ENCODE measurements at regions not wholly inside any gene's neighbourhood (a gene's known extent, or its start where the extent isn't known, plus 50 kb on each side); places are given as distances from the start of the nearest gene placed in this dataset.
"Not testable (repeated sequence)": the region's sequence is repeated elsewhere in the genome, so short reads cannot be mapped to it uniquely, and the experiment has no call there.

DNA sequence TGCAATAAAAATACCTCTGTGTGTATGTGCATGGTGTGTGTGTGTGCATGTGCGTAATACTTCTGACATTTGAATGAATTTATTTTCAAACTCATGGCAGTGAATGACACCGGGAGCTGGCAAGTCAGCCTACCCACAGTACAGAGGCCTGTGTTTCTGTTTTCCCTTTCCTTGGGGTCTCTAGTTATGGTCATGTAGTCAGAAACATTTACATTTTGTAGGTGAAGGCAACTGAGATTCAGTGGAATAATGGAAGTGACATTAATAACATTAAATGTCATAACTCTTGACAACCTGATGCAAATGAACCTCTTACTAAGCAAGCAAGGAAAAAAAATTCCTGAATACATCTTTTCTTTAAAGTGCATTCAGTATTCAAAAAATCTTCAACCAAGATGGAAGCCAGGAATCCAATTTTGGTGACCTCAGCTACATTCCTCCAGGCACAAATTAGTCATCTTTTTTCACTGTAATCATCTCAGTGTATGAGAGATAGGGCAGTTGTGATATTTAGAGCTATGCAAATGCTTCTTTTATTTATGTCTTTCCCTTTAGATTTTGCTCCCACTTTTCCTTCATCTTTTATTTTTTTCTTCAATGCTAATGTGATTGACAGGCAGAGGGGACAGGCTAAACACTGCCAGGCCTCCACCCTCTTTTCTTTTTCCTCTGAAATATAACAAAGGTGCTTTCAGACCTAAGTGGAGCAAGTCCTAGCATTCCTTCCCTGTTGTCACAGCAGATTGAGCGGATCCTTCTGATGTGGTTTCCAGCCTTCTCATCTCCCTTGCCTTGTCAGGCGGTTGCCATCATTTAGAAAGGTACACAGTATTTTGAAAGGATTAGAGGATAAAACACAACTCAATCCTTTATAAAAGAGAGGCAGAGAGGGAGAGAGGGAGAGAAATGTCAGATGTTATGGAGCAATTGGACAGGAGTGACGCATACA is 569.8 kb upstream of the ADAMTS16 start:
- DNase-seq (ENCODE audit: low read depth) = no peak

DNA sequence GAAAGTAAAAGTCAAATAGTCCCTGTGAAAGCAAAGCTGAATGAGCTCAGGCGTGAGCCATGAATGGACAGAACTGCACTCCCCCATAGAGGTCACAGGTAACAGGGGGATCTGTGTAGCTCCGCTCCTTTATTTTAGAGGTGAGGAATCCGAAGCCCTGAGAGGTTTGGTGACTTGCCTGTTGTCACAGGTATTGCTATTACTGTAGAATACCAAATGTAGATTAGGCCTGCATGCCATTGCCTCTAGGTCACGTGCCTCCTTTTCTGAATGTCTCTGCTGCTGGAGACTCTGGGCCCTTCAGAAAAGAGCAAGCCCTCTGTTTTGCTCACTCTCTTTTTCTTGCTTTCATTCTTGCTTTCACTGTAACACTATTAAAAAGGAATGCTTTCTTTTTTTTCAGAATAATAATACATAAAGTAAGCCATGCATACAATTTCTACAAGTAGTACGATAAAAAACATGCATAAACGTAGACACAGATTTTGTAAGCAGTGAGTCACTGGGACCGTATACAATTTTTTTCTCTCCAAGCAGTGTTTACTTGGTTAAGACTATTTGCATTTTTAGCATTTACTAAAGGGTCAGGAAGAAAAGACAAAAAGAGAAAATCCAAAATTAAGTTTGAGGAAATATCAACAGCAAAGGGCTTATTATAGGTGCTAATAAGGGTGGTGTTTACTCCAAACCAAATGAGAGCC is 568.7 kb upstream of the ADAMTS16 start:
- no peak for DNase-seq (ENCODE audit: low read depth)

DNA sequence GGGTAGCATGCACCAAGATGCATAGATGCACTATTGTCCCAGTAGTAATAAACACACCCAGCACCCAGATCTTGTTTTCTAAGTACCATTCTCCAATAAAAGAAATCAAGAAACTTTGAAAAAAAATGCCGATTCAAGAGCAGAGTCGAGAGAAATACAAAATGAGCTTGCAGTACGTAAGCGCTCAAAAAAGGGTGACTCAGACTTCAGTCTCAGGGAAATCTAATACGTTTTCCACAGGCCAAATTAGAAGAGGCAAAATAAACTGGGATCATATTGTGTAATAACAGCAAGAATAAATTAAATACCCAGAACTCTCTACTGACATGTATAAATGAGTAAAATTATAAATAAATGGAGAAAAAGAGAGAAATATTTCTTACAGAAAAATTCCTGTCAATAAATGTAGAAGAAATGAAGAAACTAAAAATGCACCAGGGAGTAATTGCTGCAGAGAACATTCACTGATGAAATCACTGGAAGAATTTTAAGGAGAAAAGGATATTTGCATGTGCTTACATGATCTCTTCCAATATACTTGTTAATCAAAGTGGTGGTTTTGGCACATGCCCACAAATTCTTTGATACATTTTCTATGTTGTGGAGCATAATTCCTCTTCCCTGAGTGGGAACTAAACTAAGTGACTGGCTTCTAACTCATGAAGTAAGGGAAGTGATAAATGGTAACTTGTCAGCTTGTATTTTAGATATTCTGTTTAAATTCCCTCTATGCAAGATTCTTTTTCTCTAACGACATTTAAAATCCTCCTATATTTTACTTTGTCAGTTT is 567.6 kb upstream of the ADAMTS16 start:
- no peak for DNase-seq (ENCODE audit: low read depth)

DNA sequence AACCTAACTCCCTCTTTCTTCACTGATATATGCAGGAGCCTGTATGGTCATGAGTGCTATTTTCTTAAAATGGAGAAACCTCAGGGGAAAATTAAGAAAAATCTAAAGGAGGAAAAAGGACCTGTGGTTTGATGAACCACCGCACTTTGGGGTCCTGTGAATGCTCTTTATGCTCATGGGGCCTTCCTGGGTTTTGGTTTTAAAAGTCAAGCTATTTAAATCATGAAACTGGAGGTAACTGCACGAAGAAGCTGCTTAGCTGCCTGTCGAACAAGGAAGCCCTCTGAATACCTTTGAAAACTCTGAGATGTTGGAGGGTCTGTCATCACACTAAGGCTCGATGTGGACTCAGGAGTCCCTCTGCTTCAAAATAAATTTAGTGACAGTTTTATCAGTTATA is 564.5 kb upstream of the ADAMTS16 start:
- DNase-seq (ENCODE audit: low read depth) = no peak

DNA sequence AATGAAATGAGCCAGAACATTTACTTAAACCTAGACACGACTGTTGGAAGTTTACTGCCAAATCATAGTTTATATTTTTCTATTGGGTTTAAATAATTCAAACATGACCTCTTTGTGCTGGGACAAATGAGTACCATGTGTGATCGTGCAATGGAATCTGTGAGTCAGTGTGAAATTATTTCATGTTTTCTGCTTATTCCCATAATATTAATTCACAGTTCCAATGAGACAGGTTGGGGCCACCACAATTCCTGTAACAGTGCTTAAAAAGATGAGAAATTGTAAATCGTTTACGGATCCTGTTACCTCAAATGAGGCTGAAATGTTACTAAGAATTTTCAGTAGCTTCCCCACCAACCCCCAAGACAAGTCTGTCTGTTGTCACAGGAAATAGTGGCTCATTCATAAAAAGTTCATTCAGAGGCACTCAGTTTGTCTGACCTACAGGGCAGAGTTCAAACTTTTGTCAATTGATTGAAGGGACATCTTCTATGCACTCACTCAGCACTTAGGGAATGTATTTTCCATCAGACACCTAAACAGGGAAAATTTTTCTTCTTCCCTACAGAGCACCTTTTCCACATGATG is 563.9 kb upstream of the ADAMTS16 start:
- no peak for DNase-seq (ENCODE audit: low read depth)

DNA sequence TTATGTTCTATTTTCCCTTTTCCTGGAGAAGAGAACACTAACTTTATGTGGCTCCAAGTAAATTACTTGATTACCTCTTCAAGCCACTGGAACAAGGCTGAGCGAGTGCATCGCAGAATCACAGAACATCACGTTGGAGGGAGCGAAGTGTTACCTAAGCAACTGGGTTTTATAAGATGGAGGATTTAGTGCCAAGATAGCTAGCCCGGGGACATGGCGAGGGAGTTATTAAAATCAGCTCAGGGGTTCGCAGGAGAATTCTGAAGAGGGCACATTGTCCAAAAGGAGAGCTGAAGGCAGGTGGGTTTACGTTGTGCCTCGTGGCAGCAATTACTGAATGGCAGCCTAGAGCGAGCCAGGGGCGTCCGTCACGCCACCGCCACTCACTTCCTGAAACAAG is 563.2 kb upstream of the ADAMTS16 start:
- DNase-seq (ENCODE audit: low read depth) = no peak

DNA sequence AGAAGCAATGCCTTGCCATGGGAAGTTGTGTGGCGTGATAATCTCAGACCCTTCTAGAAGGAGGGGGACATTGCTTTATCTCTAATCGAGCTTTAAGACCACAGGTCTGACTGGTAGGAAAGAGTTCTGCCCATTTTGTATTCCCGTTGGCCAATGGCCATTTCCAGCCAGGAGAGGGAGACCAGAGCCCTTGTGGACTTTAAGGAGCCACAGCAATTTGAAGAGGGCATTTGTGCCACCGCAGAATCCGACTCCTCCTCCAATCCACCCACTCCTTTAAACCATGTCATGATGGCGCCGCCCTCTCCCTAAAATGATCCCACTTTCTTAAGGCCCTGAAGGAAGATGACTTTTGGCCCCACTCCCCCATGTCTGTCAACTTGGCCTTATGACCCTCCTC is 560.5 kb upstream of the ADAMTS16 start:
- DNase-seq (ENCODE audit: low read depth) = no peak

DNA sequence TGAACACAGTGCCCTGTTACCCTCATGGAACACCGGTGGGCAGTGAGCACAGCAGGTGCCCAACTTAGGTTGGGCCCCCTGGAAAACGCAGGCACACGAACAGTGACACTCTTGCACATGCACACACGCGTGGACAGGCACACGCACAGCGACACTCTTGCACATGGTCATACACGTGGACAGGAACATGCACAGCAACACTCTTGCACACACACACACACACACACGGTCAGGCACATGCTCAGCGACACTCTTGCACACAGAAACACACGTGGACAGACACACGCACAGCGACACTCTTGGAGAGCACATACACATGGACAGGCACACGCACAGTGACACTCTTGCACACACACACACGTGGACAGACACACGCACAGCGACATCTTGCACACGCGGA is 559.4 kb upstream of the ADAMTS16 start:
- no peak for DNase-seq (ENCODE audit: low read depth)

DNA sequence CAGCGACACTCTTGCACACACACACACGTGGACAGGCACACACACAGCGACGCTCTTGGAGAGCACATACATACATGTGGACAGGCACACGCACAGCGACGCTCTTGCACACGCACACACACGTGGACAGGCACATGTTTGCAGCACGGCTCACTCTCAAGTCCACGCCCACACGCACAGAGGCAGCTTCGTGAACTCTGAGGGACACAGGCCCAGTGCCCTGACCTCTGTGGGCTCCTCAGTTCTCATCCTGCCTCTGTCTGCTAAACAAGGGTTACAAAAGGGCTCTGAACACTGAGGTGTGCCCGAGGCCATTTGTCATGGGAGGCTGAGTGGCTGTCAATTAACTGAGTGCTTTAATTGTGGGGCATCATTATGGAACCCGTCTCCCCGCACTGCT is 558.8 kb upstream of the ADAMTS16 start:
- no peak for DNase-seq (ENCODE audit: low read depth)

DNA sequence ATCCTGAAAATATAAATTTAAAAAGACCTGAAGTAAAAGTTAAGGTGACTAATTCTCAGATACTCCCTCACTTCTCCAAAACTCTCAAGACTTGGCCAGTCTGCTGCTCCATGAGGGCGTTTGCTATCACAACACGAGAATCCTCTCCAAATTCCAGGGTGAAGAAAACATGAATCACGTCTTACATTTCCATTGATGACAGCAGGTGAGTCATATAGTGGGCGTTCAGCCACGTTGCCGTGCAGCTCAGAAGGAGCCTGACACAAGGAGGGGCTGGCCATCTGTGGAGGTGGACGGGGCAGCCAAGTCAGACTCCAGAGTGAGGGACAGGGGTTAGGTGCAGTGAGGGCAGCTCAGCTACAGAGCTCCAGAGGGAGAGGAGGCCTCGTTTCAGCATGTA is 555.1 kb upstream of the ADAMTS16 start:
- DNase-seq (ENCODE audit: low read depth) = no peak

DNA sequence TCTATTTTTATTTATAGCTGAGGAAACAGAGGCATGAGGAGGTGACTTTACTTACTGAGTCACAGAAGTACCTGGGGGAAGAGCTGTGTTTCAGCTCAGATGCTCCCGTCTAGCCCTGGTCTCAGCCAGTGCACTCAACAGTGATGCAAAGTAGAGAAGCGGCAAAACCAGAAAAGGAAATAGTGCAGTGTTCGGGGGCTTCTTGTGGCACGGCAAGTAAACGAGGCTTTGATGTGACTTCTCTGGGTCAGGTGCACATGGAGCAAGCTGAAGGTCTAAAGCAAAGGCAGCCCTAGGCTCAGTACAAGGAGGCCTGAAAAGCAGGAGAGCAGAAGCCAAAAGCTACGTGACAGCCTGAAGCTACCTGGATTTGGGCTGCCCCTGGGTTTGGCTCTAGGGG is 526.7 kb upstream of the ADAMTS16 start:
- no peak for DNase-seq (ENCODE audit: low read depth)

DNA sequence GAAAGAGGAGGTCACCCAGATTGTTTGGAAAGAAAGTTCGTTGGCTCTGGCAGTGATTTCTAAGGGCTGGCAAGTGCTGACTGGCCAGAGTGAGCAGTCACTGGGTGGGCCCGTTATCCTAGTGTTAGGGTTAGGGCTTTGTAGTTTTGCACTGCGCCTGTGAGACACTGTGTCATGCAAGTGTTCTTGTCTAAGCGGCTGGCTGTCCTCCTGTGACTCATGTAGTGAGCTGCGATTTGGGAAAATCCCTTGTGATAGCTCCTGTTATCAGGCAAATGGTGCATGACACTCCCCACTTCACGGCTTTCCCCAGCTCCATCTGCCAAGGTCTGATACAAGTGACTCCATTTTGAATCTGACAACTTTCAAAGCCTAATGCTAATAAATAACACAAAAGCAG is 526.0 kb upstream of the ADAMTS16 start:
- no peak for DNase-seq (ENCODE audit: low read depth)

DNA sequence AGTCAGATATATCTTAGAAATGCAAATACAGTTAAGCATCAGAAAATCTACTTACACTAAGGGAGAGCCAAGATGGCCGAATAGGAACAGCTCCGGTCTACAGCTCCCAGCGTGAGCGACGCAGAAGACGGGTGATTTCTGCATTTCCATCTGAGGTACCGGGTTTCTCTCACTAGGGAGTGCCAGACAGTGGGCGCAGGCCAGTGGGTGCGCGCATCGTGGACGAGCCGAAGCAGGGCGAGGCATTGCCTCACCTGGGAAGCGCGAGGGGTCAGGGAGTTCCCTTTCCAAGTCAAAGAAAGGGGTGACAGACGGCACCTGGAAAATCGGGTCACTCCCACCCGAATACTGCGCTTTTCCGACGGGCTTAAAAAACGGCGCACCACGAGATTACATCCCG is 524.8 kb upstream of the ADAMTS16 start:
- DNase-seq (ENCODE audit: low read depth) = not testable (repeated sequence)

DNA sequence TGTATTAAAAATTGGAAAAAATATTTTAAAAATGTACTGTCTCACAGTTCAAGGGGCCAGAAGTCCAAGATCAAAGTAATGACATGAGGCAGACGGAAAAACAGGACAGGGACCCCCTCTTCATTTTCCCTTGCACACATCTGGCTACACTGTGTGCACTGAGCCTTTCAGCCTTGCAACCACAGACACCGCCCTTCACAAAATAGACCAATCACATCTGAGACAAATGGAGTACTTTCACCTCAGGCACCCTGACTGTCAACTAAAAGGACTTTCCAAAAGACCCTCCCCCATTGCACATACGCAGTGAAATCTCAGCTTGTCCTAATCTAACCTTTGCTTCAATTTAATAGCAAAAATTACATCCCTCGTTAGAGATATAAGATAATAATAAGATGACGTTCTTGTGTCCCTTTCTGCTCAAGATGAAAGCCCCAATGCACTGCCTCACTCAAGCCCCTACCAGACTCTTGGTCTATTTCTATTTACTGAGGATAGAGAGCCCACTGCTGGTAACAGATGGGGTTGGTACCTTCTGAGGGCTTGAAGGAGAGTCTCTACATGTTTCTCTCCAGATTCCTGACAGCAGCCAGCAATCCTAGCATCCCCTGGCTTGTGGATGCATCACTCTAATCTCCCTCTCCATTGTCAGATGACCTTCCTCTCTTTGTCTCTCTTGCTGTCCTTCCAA is 514.8 kb upstream of the ADAMTS16 start:
- no peak for DNase-seq (ENCODE audit: low read depth)

DNA sequence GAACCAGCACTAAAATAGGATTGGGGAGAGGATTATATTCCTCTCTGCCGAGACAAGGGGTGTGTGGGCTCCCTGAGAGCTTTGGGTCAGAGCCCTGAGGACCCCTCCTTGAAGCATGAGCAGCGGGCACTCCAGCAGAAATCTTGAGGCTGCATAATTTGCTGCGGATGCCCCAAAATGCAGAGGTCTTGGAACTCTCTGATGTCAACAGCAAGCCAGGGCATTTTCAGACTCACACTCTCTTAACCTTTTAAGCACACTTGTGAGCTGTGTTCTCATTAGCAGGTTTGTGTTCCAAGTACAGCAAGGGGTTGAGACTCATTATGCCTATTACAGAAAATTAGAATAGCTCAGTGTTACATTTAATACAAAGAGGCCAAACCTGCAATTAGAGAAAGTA is 513.0 kb upstream of the ADAMTS16 start:
- DNase-seq (ENCODE audit: low read depth) = no peak

DNA sequence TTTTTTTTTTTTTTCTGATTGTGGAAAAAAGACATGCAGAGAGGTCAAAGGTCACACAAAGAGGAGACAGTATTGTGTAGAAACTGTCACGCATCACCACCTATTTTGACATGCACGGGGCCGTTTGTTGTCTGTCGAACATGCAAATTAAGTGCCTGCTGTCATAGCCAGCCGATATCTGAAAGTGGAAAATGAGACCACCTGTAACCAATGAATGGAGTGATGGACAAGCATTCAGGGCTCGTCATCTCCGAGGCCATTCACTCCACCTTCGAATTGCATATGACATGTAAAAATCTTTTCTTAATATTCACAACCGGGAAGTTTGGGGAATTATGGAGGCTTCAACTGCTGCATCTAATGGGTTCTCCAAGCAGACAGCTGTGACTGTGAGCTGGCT is 512.2 kb upstream of the ADAMTS16 start:
- no peak for DNase-seq (ENCODE audit: low read depth)

DNA sequence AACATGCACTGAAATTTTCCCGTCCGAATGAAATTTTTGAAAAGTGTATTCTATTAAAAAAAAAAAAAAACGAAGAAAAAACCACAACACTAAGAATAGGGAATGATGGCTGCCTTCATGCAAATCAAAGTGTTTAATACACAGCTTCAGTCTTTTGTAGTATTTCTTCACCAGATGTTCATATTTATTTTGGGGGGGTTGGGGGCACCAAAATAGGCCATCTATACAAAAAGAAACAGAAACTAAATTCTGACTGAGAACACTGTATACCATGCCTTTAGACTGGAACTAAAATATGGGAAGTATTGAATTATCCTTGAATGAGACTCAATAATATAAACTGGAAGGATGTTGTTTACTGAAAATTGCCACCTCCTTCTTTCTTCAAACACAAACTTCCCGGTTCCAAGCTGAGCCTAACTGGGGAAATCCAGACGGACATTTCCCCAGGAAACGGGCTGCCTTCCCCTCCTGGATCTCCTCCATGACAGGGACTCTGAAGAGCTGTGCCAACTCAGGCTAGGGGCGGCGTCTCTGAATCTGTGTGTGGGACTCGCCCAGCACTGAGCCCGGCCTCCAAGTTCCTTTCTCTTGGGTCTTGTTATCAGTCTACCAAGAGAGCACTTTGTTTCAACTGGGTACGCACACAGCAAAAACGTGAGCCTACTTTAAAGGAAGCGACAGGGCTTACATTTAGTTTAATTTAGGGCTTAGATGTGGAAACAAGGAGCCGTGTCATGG is 511.3 kb upstream of the ADAMTS16 start:
- no peak for DNase-seq (ENCODE audit: low read depth)

DNA sequence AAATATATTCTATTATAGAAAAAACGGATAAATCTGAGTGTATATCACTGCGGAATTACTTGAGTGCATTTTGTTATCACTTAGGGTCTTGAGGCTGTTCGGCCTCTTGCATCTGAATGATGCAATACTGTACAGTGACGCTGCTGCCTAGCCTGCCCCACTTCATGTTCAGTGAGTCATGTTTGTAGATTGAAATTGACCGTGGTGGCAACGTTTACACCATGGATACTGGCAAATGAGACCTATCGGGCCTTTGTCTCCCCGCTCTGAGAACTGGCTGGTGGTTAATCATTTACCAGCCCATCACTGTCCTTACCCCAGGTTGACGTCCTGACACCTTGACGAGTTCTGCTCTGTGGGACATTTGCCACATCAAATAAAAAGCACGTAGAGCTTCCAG is 510.1 kb upstream of the ADAMTS16 start:
- no peak for DNase-seq (ENCODE audit: low read depth)

DNA sequence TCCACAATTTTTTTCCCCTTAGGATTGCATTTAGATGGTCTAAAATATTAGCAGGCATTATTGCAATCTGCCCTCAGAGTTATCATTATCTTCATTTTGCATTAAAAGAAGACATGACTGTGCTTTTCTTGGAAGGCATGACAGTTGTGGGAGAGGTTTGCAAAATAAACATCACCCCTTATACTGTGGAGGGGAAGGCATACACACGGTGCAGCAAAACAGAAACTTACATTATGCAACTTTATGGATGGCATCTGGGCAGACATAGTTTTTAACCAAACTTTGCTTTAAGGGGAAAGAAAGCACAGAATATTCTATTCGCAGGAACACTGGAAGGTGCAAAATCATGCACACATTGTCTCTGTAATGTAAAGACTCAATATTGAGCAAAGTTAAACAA is 505.8 kb upstream of the ADAMTS16 start:
- DNase-seq (ENCODE audit: low read depth) = no peak

DNA sequence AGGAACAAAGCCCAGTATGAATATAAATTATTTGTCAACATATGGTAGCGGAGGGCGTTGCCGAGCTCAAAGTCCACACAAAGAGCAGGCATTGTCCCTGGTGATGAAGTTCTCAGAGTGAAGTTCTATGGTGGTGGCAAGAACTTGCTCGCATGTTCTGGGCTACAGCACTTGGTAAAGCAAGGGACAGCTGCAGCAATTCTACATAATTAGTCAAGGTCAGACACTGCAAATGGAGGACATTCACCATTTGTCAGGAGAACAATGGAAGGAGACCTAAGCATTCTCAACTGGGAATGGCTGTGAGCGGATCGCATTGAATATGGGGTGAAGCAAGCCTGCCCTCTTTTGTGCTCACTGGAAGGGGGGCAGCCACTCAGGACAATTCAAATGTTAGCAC is 503.8 kb upstream of the ADAMTS16 start:
- no peak for DNase-seq (ENCODE audit: low read depth)

DNA sequence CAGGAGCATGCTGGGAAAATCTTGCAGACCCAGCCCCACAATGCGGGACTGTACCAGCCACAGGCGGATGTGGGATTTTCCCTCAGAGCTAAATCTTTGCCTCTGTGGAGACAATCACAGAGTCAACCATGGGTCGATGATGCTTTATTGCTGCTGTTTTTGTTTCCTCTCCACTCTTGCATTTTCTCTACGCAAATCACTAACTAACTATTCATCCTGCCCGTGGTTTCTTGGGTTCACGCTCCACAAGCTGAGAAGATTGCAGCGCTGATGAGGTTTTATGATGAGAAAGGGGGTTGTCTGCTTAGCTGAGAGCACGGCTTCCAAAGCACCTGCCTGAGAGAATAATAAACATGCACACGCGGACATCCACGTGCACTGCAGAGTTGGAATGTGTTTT is 500.2 kb upstream of the ADAMTS16 start:
- no peak for DNase-seq (ENCODE audit: low read depth)
